Ovary (tissue), 7 donors: ENCODE measurements at regions not wholly inside any gene's neighbourhood (a gene's known extent, or its start where the extent isn't known, plus 50 kb on each side); places are given as distances from the start of the nearest gene placed in this dataset.

Source experiments
- DNase-seq, 5 donors: peaks; one replicate each; pipeline ENCODE4 v3.0.0-alpha.2; 2019 to 2020
- H3K27ac ChIP-seq, 2 donors: fragments of 200-600 bp; one replicate each; pipeline versions ENCODE4 v1.5.1 to v1.8.0; 2019 to 2022
- H3K27me3 ChIP-seq: fragments of 200-600 bp; one replicate; pipeline ENCODE4 v1.8.0; 2022
- H3K36me3 ChIP-seq: fragments of 200-600 bp; sonication (generic); one replicate; pipeline ENCODE4 v1.5.1; 2019
- H3K4me1 ChIP-seq: one replicate; pipeline ENCODE4 v1.8.1; 2013; ENCODE audit warnings: mild to moderate bottlenecking, moderate library complexity; ENCODE audit not compliant: insufficient read depth
- H3K4me3 ChIP-seq: fragments of 200-600 bp; sonication (generic); one replicate; pipeline ENCODE4 v1.5.1; 2017
- H3K9me3 ChIP-seq, 2 donors: fragments of 200-600 bp in 1 of 2; sonication (generic) in 1 of 2; one replicate each; pipeline versions ENCODE4 v1.5.1 to v1.8.1; 2013 to 2019; ENCODE audit warnings: mild to moderate bottlenecking in 1 of 2, moderate library complexity in 1 of 2
- EP300 ChIP-seq: sonication (generic); formaldehyde crosslinking; IDR thresholded peaks from one replicate; pipeline ENCODE4 v1.6.1; 2017; ENCODE audit warnings: antibody characterized with exemption
- POLR2A ChIP-seq: fragments of 450-650 bp; IDR thresholded peaks from one replicate; pipeline ENCODE4 v1.6.1; 2017; ENCODE audit warnings: antibody characterized with exemption, mild to moderate bottlenecking, moderate library complexity
- WGBS, 3 donors: extraction: QIAGEN DNeasy Blood & Tissue Kit in 1 of 3; methylation state at CpG; one replicate each; pipeline versions ENCODE4 v1.1.5 to v1.1.7; 2013 to 2017; 5-methylcytosine and 5-hydroxymethylcytosine counted together
- intact Hi-C, 4 donors: fragments of 100-400 bp; cut with DNase I; formaldehyde crosslinking; loops; one replicate each; pipeline versions ENCODE4 v1.11.0 to v1.15.1; 2022 to 2023
- TF ChIP-seq, protein P1 (sequence below), 3 donors: fragments of 450-650 bp in 2 of 3; fragments of 200-600 bp in 1 of 3; IDR thresholded peaks; one replicate each; pipeline versions ENCODE4 v1.5.1 to v1.8.0; 2016 to 2022; ENCODE audit warnings: antibody characterized with exemption in 3 of 3, mild to moderate bottlenecking in 1 of 3
- donor health status: DM: no; HTN: no; CAD: no; lungs with moderate emphysema.
- donor health status: DM: no; HTN: no; CAD: no.
- donor health status: Bipolar disorder and iron deficiency.
- donor health status: DM: no; HTN: no; CAD: no.
- donor health status: DM: yes; HTN: yes; CAD: no.

DNA sequence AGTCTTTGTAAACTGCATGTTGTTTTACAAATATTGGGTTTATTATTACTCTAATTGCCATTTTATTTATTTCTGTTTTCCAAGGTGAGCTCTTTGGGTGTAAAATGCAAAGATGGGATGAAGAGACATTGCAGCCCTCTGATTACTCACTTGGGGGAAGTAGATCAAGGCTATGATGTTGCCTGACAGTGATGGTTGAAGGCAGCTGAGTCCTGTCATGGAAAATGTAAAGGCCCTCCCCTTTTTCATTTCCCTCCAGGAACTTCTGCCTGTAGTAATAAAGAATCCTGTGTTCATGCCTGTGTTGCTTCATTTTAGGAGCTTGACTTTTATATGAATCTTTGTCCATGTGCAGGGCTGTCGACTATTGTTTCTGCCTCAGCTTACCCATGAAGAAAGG is 605.4 kb upstream of the CLINT1 start:
- Histone ChIP-seq H3K27ac (no peak overlapping the region), H3K9me3 (no peaks in the 10 kb centered on the region), H3K4me1 (peaks cover 13% of the 10 kb centered on the region), H3K27me3 (no peaks in the 10 kb centered on the region), H3K36me3 (no peaks in the 10 kb centered on the region), H3K4me3 (no peak overlapping the region)
- intact Hi-C loops, result loop anchor here in 1 of 4 donors (10.0 kb wide), 1 partner anchor 640 kb away; no protein-coding TSS in a partner anchor
- WGBS, 3 donors, result 61 to 91% (median 82%) methylated on average over 1 of the region's 1 CpG
- TF ChIP-seq, protein P1, sequence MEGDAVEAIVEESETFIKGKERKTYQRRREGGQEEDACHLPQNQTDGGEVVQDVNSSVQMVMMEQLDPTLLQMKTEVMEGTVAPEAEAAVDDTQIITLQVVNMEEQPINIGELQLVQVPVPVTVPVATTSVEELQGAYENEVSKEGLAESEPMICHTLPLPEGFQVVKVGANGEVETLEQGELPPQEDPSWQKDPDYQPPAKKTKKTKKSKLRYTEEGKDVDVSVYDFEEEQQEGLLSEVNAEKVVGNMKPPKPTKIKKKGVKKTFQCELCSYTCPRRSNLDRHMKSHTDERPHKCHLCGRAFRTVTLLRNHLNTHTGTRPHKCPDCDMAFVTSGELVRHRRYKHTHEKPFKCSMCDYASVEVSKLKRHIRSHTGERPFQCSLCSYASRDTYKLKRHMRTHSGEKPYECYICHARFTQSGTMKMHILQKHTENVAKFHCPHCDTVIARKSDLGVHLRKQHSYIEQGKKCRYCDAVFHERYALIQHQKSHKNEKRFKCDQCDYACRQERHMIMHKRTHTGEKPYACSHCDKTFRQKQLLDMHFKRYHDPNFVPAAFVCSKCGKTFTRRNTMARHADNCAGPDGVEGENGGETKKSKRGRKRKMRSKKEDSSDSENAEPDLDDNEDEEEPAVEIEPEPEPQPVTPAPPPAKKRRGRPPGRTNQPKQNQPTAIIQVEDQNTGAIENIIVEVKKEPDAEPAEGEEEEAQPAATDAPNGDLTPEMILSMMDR (IDR thresholded peaks at IDR 0.05), result no peak
- TF ChIP-seq EP300 (no peak), POLR2A (no peak)
- DNase-seq, result no peak

DNA sequence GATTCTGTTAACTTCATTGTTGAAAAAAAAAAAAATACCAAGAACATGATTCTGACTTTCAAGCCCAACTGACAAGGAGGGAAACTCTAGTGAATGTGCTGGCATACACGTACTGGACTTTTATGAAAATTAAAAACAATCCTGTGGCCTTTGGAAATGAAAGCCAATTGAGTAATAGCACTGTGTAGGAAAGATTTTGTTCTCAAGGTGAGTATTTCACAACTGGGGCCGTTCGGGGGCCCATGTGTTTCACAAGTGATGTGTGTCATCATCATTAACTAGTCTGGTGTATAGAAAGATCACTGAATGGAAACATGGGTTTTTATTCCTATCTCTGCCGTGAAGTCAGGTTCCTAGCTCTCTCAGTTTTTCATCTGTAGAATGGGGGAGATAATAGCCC is 605.0 kb upstream of the CLINT1 start:
- Histone ChIP-seq H3K9me3 (no peaks in the 10 kb centered on the region), H3K27ac (no peak overlapping the region), H3K4me3 (no peak overlapping the region), H3K36me3 (no peaks in the 10 kb centered on the region), H3K4me1 (peaks cover 13% of the 10 kb centered on the region), H3K27me3 (no peaks in the 10 kb centered on the region)
- intact Hi-C loops, result loop anchor here in 1 of 4 donors (10.0 kb wide), 1 partner anchor 641 kb away; no protein-coding TSS in a partner anchor
- TF ChIP-seq, protein P1 (IDR thresholded peaks at IDR 0.05), result no peak
- TF ChIP-seq POLR2A (no peak), EP300 (peak; percentile 83)
- 46 to 62% (median 47%) methylated on average over 4 of the region's 4 CpGs for WGBS, 3 donors
- DNase-seq, result peak in 3 of 5 donors; percentile 38 to 85 (median 48)

DNA sequence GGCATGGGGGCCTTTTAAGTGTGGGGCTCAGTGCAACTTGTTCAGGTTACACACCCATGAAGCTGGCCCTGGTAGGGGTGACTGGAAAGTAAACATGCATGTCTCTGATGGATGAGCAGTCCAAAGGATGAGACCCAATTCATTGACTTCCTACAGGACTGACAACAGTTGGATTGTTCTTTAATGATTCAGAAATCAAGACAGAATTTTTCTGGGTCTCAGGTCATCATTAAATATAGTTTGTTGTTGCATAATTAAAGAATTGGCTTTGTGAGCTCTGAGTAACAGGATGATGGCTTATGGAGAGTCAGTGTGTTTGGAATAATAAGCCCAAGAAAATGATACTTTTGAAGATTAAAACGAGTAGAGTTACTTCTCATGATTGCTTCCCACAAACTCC is 604.2 kb upstream of the CLINT1 start:
- Histone ChIP-seq H3K4me1 (peaks cover 13% of the 10 kb centered on the region), H3K27me3 (no peaks in the 10 kb centered on the region), H3K9me3 (no peaks in the 10 kb centered on the region), H3K36me3 (no peaks in the 10 kb centered on the region), H3K27ac (no peak overlapping the region), H3K4me3 (no peak overlapping the region)
- no peak for DNase-seq
- TF ChIP-seq, protein P1 (IDR thresholded peaks at IDR 0.05), result no peak
- TF ChIP-seq POLR2A (no peak), EP300 (no peak)
- intact Hi-C loops, result loop anchor here in 1 of 4 donors (10.0 kb wide), 1 partner anchor 642 kb away; no protein-coding TSS in a partner anchor
- 16 to 20% (median 17%) methylated on average over 1 of the region's 1 CpG for WGBS, 3 donors

DNA sequence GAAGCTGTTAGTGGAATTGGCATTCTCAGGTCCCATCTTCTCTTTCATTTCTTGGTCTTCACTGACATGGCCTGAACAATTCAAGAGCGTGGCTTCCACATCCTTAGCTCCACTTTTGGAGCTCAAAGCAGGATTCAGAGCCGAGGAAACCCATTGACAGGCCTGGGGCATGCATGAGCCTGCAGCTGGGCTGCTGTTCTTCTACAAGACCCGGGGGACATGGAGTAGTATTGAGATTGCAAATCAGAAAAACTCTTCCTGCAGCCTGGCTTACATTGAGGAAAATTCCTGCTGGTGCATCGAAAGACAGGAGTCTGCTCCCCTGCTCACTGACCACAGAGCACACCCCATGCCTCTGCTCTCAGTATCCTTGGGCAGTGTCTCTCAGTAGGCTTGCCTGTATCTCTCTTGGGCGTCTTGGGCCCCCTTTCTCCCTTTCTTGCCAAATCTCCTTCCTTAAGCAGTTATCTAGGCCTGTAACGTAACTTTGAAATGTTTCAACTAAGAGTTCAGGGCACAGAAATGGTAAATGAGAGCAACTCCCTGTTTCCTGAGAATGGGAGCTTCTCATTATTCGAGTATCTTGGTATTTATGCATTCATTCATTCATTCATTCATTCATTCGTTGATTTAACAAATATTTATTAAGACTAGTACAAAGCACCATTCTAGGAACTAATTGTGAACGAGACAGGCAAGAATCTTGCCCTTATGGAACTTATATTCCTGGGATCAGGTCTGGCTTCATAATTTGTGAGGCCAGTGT is 603.6 kb upstream of the CLINT1 start:
- intact Hi-C loops, result loop anchor here in 1 of 4 donors (10.0 kb wide), 1 partner anchor 642 kb away; no protein-coding TSS in a partner anchor
- Histone ChIP-seq H3K4me3 (no peak overlapping the region), H3K27ac (peak overlapping the region in 1 of 2 donors; percentile 44), H3K4me1 (peaks cover 13% of the 10 kb centered on the region), H3K9me3 (no peaks in the 10 kb centered on the region), H3K36me3 (no peaks in the 10 kb centered on the region), H3K27me3 (no peaks in the 10 kb centered on the region)
- no peak for TF ChIP-seq EP300
- TF ChIP-seq, protein P1 (IDR thresholded peaks at IDR 0.05), result no peak
- TF ChIP-seq POLR2A, result no peak
- no peak for DNase-seq
- 54 to 60% (median 57%) methylated on average over 9 of the region's 9 CpGs for WGBS, 3 donors
